ENCODE measurements at regions not wholly inside any gene's neighbourhood (a gene's known extent, or its start where the extent isn't known, plus 50 kb on each side); places are given as distances from the start of the nearest gene placed in this dataset.

DNA sequence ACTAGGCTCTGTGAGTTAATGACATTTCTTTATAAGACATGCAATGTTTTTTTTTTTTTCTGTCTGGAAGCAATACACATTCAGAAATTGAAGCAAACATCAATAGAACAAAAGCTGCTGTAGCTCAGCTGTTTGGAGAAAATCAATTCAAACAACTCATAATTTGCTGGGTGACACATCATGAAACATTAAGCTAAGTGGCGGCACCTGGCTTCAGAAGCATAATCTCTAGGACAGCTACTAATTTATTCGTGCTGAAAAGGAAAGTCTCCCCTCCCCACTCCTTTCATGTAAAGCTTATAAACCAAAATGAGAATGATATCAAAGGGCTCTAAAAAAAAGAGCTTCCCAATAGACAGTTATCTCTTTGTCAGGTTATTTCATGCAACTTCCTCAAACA, 73.9 kb downstream of the LUZP4 start:
- ChIA-PET POLR2A (no interaction called here), CTCF (no interaction called here)
- no peak overlapping the region for H3K27ac Mint-ChIP-seq (ENCODE audit: low read depth, unreplicated experiment)
- no peaks in the 10 kb centered on the region for H3K4me1 Mint-ChIP-seq (ENCODE audit: insufficient read depth, unreplicated experiment)
- TF ChIP-seq, protein P1, sequence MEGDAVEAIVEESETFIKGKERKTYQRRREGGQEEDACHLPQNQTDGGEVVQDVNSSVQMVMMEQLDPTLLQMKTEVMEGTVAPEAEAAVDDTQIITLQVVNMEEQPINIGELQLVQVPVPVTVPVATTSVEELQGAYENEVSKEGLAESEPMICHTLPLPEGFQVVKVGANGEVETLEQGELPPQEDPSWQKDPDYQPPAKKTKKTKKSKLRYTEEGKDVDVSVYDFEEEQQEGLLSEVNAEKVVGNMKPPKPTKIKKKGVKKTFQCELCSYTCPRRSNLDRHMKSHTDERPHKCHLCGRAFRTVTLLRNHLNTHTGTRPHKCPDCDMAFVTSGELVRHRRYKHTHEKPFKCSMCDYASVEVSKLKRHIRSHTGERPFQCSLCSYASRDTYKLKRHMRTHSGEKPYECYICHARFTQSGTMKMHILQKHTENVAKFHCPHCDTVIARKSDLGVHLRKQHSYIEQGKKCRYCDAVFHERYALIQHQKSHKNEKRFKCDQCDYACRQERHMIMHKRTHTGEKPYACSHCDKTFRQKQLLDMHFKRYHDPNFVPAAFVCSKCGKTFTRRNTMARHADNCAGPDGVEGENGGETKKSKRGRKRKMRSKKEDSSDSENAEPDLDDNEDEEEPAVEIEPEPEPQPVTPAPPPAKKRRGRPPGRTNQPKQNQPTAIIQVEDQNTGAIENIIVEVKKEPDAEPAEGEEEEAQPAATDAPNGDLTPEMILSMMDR (IDR thresholded peaks at IDR 0.05; ENCODE audit: unreplicated experiment), result no peak
- no TSS peak for BruUV-seq (replicated peaks)
- H3K4me3 Mint-ChIP-seq (ENCODE audit: unreplicated experiment), result no peak overlapping the region
- no peak for DNase-seq (ENCODE audit: unreplicated experiment)
- no peaks in the 10 kb centered on the region for H3K36me3 Mint-ChIP-seq (ENCODE audit: insufficient read depth, unreplicated experiment)
- no peaks in the 10 kb centered on the region for H3K9me3 Mint-ChIP-seq (ENCODE audit: unreplicated experiment)
- H3K27me3 Mint-ChIP-seq (ENCODE audit: insufficient read depth, unreplicated experiment), result peaks cover 73% of the 10 kb centered on the region
- intact Hi-C loops (cut with micrococcal nuclease), result no loop called here

DNA sequence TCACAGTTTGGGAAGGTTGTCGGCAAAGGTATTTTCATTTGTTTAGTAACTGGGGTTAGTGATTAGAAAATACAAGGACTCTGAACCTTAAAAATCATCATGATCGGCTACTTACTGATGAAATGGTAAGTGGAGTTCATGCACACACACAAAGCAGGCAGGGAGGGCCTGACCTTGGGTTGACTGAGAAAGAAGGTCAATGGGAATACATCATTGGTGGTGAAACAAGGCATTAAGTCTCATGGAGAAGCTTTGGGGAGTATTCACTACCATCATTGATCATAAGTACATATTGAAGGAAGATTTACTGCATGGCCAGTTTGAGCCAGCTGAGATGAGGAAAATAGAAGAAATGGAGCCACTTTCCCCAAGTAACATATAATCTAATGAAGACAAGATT, 74.4 kb downstream of the LUZP4 start:
- no peak for DNase-seq (ENCODE audit: unreplicated experiment)
- Mint-ChIP-seq H3K36me3 (ENCODE audit: insufficient read depth, unreplicated experiment) (no peaks in the 10 kb centered on the region), H3K27me3 (ENCODE audit: insufficient read depth, unreplicated experiment) (peaks cover 68% of the 10 kb centered on the region), H3K4me1 (ENCODE audit: insufficient read depth, unreplicated experiment) (no peaks in the 10 kb centered on the region), H3K9me3 (ENCODE audit: unreplicated experiment) (no peaks in the 10 kb centered on the region), H3K27ac (ENCODE audit: low read depth, unreplicated experiment) (no peak overlapping the region), H3K4me3 (ENCODE audit: unreplicated experiment) (no peak overlapping the region)
- TF ChIP-seq, protein P1 (IDR thresholded peaks at IDR 0.05; ENCODE audit: unreplicated experiment), result no peak
- POLR2A ChIA-PET, result no interaction called here
- CTCF ChIA-PET, result no interaction called here
- no TSS peak for BruUV-seq (replicated peaks)
- intact Hi-C loops (cut with micrococcal nuclease), result no loop called here

DNA sequence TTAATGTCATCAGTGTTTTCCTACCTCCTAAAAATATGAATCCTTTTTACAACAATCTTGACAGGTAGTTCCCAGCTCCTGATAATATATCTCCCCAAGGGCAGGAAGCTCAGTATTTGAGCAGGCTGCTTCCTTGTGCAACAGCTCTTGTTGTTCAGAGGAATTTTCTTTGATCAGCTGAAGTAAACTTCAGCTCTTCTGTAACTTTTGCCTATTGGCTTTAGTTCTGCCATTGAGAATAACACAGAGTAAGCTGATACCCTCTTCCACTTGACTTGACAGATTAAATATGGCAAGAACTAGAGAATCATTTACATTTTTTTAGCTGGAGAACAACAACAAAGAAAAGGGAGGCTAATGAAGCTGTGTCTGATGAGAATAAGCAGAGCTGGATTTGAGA, 75.2 kb downstream of the LUZP4 start:
- no peaks in the 10 kb centered on the region for H3K9me3 Mint-ChIP-seq (ENCODE audit: unreplicated experiment)
- CTCF ChIA-PET, result no interaction called here
- TF ChIP-seq, protein P1 (IDR thresholded peaks at IDR 0.05; ENCODE audit: unreplicated experiment), result no peak
- intact Hi-C loops (cut with micrococcal nuclease), result no loop called here
- H3K4me1 Mint-ChIP-seq (ENCODE audit: insufficient read depth, unreplicated experiment), result no peaks in the 10 kb centered on the region
- H3K36me3 Mint-ChIP-seq (ENCODE audit: insufficient read depth, unreplicated experiment), result no peaks in the 10 kb centered on the region
- peaks cover 60% of the 10 kb centered on the region for H3K27me3 Mint-ChIP-seq (ENCODE audit: insufficient read depth, unreplicated experiment)
- DNase-seq (ENCODE audit: unreplicated experiment), result no peak
- H3K27ac Mint-ChIP-seq (ENCODE audit: low read depth, unreplicated experiment), result no peak overlapping the region
- no TSS peak for BruUV-seq (replicated peaks)
- no peak overlapping the region for H3K4me3 Mint-ChIP-seq (ENCODE audit: unreplicated experiment)
- POLR2A ChIA-PET, result no interaction called here

DNA sequence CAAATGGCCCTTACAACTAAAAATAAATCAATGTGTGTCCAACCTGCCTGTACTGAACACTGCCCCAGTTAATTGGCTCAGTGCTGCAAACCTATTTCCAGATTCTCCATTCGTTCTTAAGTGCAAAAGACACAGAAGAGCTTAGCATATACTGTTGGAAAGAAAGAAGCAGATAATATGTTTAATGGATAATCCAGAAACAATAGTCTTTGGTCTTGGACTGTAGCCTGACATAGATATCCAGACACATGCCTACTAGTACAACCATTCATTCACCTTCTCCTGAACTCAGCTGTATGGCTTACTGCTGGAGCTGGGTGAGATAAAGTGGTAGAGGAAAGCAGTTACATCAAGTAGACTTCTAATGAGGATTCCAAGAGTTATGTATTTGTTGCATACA, 77.0 kb downstream of the LUZP4 start:
- Mint-ChIP-seq H3K9me3 (ENCODE audit: unreplicated experiment) (no peaks in the 10 kb centered on the region), H3K4me1 (ENCODE audit: insufficient read depth, unreplicated experiment) (no peaks in the 10 kb centered on the region), H3K27me3 (ENCODE audit: insufficient read depth, unreplicated experiment) (peaks cover 46% of the 10 kb centered on the region), H3K4me3 (ENCODE audit: unreplicated experiment) (no peak overlapping the region), H3K27ac (ENCODE audit: low read depth, unreplicated experiment) (no peak overlapping the region), H3K36me3 (ENCODE audit: insufficient read depth, unreplicated experiment) (no peaks in the 10 kb centered on the region)
- POLR2A ChIA-PET, result no interaction called here
- CTCF ChIA-PET, result no interaction called here
- TF ChIP-seq, protein P1 (IDR thresholded peaks at IDR 0.05; ENCODE audit: unreplicated experiment), result no peak
- intact Hi-C loops (cut with micrococcal nuclease), result no loop called here
- DNase-seq (ENCODE audit: unreplicated experiment), result no peak
- no TSS peak for BruUV-seq (replicated peaks)
